Lower lobe of right lung (tissue), 2 donors: ENCODE measurements at regions not wholly inside any gene's neighbourhood (a gene's known extent, or its start where the extent isn't known, plus 50 kb on each side); places are given as distances from the start of the nearest gene placed in this dataset.
"Not testable (repeated sequence)": the region's sequence is repeated elsewhere in the genome, so short reads cannot be mapped to it uniquely, and the experiment has no call there.

Source experiments
- ATAC-seq, 2 donors: fragments of 200-7000 bp; cut with Tn5 transposase; one replicate each; pipeline ENCODE4 v1.9.1; 2020 to 2022; ENCODE audit warnings: mild to moderate bottlenecking in 2 of 2, moderate library complexity in 2 of 2
- DNase-seq: peaks from one replicate; pipeline ENCODE4 v3.0.0-alpha.2; 2020
- H3K27ac ChIP-seq: fragments of 200-600 bp; one replicate; pipeline ENCODE4 v1.8.0; 2022
- H3K27me3 ChIP-seq: fragments of 200-600 bp; one replicate; pipeline ENCODE4 v1.8.0; 2022; ENCODE audit warnings: low read depth
- H3K36me3 ChIP-seq: fragments of 200-600 bp; one replicate; pipeline ENCODE4 v1.8.0; 2022; ENCODE audit warnings: mild to moderate bottlenecking
- H3K4me1 ChIP-seq: fragments of 200-600 bp; one replicate; pipeline ENCODE4 v1.8.0; 2022
- H3K4me3 ChIP-seq: fragments of 200-600 bp; one replicate; pipeline ENCODE4 v1.8.0; 2022; ENCODE audit warnings: mild to moderate bottlenecking
- H3K9me3 ChIP-seq: fragments of 200-600 bp; one replicate; pipeline ENCODE4 v1.8.0; 2022
- CTCF ChIP-seq: fragments of 200-600 bp; IDR thresholded peaks from one replicate; pipeline ENCODE4 v1.8.0; 2022; ENCODE audit warnings: antibody characterized with exemption, mild to moderate bottlenecking
- intact Hi-C: fragments of 100-400 bp; cut with DNase I; formaldehyde crosslinking; loops from one replicate; pipeline ENCODE4 v1.11.0; 2022
- donor health status: DM: no; HTN: yes; CAD: no; lungs with severe emphysema.

DNA sequence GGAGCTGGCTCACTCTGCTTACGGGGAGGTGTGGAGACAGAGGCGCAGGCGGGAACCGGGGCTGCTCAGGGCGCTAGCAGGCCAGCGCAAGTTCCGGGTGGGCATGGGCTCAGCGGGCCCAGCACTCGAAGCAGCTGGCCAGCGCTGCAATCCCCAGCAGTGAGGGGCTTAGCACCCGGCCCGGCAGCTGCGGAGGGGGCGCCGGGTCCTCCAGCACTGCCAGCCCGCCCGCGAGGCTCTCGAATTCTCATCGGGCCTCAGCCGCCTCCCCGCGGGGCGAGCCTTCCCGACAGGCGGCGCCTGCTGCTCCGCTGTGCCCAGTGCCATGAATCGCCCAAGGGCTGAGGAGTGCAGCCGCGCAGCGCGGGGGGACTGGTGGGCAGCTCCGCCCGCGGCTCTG lies 78.6 kb upstream of the MITF start:
- ATAC-seq (no peak), DNase-seq (no peak)
- H3K4me1 ChIP-seq: peaks cover 17% of the 10 kb centered on the region
- intact Hi-C loops: no loop called here
- H3K27me3 ChIP-seq: no peaks in the 10 kb centered on the region
- H3K27ac ChIP-seq: no peak overlapping the region
- no peak overlapping the region for H3K4me3 ChIP-seq
- H3K36me3 ChIP-seq: no peaks in the 10 kb centered on the region
- TF ChIP-seq CTCF: no peak
- no peaks in the 10 kb centered on the region for H3K9me3 ChIP-seq

DNA sequence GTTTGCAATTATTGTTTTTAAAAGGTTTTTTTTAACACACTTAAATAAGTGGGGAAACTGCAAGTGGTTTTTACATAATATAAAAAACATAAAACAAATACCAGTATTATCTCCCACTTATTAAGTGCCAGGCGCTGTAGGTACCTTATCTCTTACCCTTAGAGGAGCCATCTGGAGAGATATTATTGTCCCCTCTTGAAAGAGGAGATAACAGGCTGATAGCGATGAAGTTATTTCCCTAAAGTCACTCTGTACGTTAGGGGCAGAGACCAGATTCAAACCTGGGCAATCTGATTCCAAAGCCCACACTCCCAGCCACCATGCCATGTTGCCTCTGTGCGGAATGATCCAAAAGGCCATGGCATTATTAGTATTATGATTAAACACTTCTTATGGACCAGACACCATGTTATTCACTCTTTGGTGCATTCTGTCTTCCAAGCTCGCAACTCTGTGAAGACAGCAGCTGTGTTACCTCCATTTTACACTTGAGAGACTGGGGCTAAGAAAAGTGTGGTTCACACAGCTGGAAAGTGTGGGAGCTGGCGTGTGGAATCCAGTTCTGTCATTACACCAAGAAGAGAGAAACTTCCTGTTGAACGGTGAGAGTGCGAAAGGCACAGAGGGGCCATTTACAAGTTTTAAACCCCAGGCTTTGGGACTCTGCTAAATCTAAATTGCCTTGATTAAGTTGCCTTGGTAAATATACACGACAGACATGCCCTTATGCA lies 79.9 kb upstream of the MITF start:
- H3K27me3 ChIP-seq: no peaks in the 10 kb centered on the region
- ATAC-seq: no peak
- H3K4me1 ChIP-seq: peaks cover 7% of the 10 kb centered on the region
- TF ChIP-seq CTCF: no peak
- intact Hi-C loops: no loop called here
- H3K9me3 ChIP-seq: no peaks in the 10 kb centered on the region
- H3K4me3 ChIP-seq: no peak overlapping the region
- no peak overlapping the region for H3K27ac ChIP-seq
- H3K36me3 ChIP-seq: no peaks in the 10 kb centered on the region
- no peak for DNase-seq

GRCh38 chr3:69658514-69659140 lies 80.6 kb upstream of the MITF start:
- H3K4me3 ChIP-seq: no peak overlapping the region
- no peak overlapping the region for H3K27ac ChIP-seq
- no peak for TF ChIP-seq CTCF
- peaks cover 2% of the 10 kb centered on the region for H3K4me1 ChIP-seq
- H3K27me3 ChIP-seq: no peaks in the 10 kb centered on the region
- no peaks in the 10 kb centered on the region for H3K36me3 ChIP-seq
- intact Hi-C loops: no loop called here
- DNase-seq (no peak), ATAC-seq (no peak)
- no peaks in the 10 kb centered on the region for H3K9me3 ChIP-seq

DNA sequence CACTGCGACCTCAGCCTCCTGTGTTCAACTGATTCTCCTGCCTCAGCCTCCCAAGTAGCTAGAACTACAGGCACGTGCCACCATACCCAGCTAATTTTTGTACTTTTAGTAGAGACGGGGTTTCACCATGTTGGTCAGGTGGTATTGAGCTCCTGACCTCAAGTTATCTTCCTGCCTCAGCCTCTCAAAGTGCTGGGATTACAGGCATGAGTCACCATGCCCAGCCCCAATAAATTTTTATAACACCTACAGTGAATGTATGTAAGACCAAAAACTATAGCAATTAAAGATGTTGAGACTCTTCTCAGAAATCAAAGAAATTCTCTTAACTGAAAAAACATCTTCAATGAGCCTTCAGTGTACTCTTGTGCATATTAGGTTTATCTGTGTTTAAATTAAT lies 82.2 kb upstream of the MITF start:
- DNase-seq, H3K9me3 ChIP-seq, intact Hi-C loops, H3K4me1 ChIP-seq, H3K4me3 ChIP-seq, ATAC-seq, H3K27ac ChIP-seq, H3K36me3 ChIP-seq, H3K27me3 ChIP-seq: not testable (repeated sequence)

DNA sequence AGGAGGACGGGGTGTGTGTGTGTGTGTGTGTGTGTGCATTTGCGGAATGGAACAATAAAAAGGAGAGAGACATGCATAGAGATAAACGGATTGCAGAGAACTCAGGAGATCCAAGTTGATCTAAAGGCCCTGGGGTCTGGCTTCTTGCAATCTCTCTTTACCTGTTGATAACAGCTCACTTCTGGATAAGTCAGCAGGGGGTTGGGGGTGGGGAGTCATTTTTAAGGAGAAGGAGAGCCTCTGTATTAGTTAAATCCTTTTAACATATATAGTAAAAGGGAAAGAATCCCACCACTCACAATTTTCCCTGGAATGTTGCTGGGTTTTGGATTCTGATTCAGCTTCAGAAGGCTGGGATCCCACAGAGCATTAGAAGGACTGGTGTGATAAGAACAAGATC lies 87.5 kb upstream of the MITF start:
- H3K36me3 ChIP-seq: no peaks in the 10 kb centered on the region
- intact Hi-C loops: no loop called here
- H3K4me1 ChIP-seq: peaks cover 8% of the 10 kb centered on the region
- ATAC-seq (no peak), DNase-seq (no peak)
- no peaks in the 10 kb centered on the region for H3K9me3 ChIP-seq
- no peaks in the 10 kb centered on the region for H3K27me3 ChIP-seq
- no peak for TF ChIP-seq CTCF
- H3K27ac ChIP-seq: no peak overlapping the region
- no peak overlapping the region for H3K4me3 ChIP-seq

DNA sequence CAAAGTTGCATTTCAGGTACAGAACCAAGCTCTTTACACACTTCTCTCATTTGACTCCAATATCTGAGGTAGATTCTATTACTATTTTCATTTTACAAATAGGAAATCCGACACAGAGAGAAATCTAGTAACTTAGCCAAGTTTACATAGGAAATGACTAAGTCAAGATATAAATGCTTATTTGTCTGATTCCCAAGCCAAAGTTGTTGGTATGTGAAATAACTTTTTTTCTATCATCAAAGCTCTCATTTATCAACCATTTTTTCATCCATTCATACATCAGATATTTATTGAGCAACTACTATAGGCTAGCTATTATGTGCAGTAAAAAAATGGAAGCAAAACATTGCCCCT lies 89.2 kb upstream of the MITF start:
- H3K4me3 ChIP-seq: no peak overlapping the region
- no peaks in the 10 kb centered on the region for H3K36me3 ChIP-seq
- no peak overlapping the region for H3K27ac ChIP-seq

More for the DNA sequence above, 89.2 kb upstream of the MITF start:
- ATAC-seq (no peak), DNase-seq (no peak)
- Histone ChIP-seq H3K4me1 (peaks cover 8% of the 10 kb centered on the region), H3K27me3 (no peaks in the 10 kb centered on the region), H3K9me3 (no peaks in the 10 kb centered on the region)
- intact Hi-C loops: no loop called here
- no peak for TF ChIP-seq CTCF
